Mucosa of rectum (tissue), 2 donors: ENCODE measurements at regions not wholly inside any gene's neighbourhood (a gene's known extent, or its start where the extent isn't known, plus 50 kb on each side); places are given as distances from the start of the nearest gene placed in this dataset.
"Not testable (repeated sequence)": the region's sequence is repeated elsewhere in the genome, so short reads cannot be mapped to it uniquely, and the experiment has no call there.

Experiments used
- H3K27ac ChIP-seq, 2 donors: one replicate each; pipeline ENCODE4 v1.7.0; 2013; ENCODE audit warnings: inconsistent platforms in 2 of 2, low read depth in 2 of 2, low read length in 2 of 2
- H3K27me3 ChIP-seq, 2 donors: one replicate each; pipeline ENCODE4 v1.7.0; 2013; ENCODE audit warnings: low read length in 2 of 2; ENCODE audit not compliant: control insufficient read depth in 2 of 2, insufficient read depth in 2 of 2
- H3K36me3 ChIP-seq, 2 donors: one replicate each; pipeline ENCODE4 v1.7.0; 2013; ENCODE audit warnings: low read length in 2 of 2; ENCODE audit not compliant: control insufficient read depth in 2 of 2, insufficient read depth in 2 of 2
- H3K4me1 ChIP-seq, 2 donors: one replicate each; pipeline ENCODE4 v1.7.0; 2013; ENCODE audit warnings: low read length in 2 of 2, mild to moderate bottlenecking in 1 of 2; ENCODE audit not compliant: control insufficient read depth in 2 of 2, insufficient read depth in 2 of 2
- H3K4me3 ChIP-seq, 2 donors: one replicate each; pipeline ENCODE4 v1.7.0; 2013; ENCODE audit warnings: low read length in 2 of 2
- H3K9ac ChIP-seq, 2 donors: one replicate each; pipeline ENCODE4 v1.7.0; 2013; ENCODE audit warnings: low read length in 2 of 2, low read depth in 1 of 2, mild to moderate bottlenecking in 1 of 2
- H3K9me3 ChIP-seq, 2 donors: one replicate each; pipeline ENCODE4 v1.7.0; 2013; ENCODE audit warnings: low read length in 2 of 2; ENCODE audit not compliant: control insufficient read depth in 2 of 2
- donor health status: healthy.
- donor health status: Normal muscosa, but diverticular disease.

DNA sequence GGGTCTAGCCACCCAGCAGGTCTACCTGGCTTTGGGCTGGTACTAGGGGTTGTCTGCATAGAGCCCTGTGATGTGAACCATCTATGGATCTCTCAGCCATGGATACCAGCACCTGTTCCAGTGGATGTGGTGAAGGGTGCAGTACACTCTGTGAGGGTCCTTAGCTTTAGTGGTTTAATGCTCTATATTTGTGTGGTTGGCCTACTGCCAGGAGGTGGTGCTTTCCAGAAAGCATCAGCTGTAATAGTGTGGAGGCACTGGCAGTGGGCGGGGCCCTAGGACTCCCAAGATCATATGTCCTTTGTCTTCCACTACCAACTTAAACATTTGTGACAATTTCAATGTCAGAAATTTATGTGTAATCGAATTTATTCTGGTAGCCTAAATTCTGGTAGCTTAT is 1065.1 kb downstream of the RPIA start:
- not testable (repeated sequence) for H3K27ac ChIP-seq, H3K9me3 ChIP-seq, H3K27me3 ChIP-seq, H3K4me1 ChIP-seq, H3K4me3 ChIP-seq, H3K9ac ChIP-seq, H3K36me3 ChIP-seq

GRCh38 chr2:89758332-89759026 is 1067.0 kb downstream of the RPIA start:
- H3K4me1 ChIP-seq, H3K4me3 ChIP-seq, H3K27ac ChIP-seq, H3K9me3 ChIP-seq, H3K36me3 ChIP-seq, H3K27me3 ChIP-seq, H3K9ac ChIP-seq: not testable (repeated sequence)

DNA sequence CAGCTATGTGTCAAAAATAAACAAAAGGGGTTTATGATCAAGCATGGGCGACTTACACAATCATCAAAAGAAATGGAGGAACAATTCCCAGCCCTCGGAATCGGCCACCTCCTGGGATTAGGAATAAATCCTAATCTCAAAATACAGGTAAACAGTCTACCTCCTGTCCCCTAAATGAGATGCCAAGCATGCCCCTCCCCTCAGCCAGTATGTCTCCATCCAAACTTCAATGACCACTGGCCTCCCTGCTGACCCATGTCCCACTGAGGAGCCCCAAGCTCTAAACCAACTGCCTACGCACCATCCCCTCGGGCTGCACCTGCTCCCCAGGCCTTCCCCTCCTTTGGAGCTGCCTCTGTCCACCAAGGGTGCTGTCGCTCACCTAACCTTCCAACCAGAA is 1069.3 kb downstream of the RPIA start:
- H3K27ac ChIP-seq, H3K9ac ChIP-seq, H3K36me3 ChIP-seq, H3K4me3 ChIP-seq, H3K9me3 ChIP-seq, H3K27me3 ChIP-seq, H3K4me1 ChIP-seq: not testable (repeated sequence)

DNA sequence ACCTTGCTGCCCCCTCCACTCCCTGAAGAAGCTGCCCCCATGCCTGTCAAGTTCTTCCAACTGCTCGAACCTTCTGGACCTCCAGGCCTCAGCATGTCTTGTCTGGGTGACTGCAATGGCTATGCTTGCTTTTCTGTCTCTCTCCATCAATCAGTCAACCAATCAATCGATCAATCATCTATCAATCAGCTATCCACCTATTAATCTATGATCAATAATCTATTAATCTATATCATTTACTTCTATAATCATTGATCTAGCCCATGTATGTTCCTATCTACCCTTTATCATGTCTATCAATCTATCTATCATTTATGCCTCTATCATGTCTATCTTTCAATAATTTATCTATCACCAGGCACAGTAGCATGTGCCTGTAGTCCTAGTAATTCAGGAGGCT is 1069.7 kb downstream of the RPIA start:
- H3K27me3 ChIP-seq, H3K4me1 ChIP-seq, H3K9me3 ChIP-seq, H3K9ac ChIP-seq, H3K36me3 ChIP-seq, H3K27ac ChIP-seq, H3K4me3 ChIP-seq: not testable (repeated sequence)

DNA sequence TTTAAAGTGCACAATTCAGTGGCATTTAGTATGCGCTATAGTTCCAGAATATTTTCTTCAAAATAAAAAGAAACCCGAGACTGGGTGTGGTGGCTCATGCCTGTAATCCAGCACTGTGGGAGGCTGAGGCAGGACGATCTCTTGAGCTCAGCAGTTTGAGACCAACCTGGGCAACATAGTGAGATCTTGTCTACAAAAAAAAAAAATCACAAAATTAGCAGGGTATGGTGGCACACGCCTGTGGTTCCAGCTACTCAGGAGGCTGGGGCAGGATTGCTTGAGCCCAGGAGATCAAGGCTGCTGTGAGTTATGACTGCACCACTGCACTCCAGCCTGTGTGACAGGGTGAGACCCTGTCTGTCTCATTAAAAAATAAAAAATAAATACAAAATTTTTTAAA is 1070.4 kb downstream of the RPIA start:
- not testable (repeated sequence) for H3K27me3 ChIP-seq, H3K36me3 ChIP-seq, H3K4me3 ChIP-seq, H3K4me1 ChIP-seq, H3K27ac ChIP-seq, H3K9me3 ChIP-seq, H3K9ac ChIP-seq

DNA sequence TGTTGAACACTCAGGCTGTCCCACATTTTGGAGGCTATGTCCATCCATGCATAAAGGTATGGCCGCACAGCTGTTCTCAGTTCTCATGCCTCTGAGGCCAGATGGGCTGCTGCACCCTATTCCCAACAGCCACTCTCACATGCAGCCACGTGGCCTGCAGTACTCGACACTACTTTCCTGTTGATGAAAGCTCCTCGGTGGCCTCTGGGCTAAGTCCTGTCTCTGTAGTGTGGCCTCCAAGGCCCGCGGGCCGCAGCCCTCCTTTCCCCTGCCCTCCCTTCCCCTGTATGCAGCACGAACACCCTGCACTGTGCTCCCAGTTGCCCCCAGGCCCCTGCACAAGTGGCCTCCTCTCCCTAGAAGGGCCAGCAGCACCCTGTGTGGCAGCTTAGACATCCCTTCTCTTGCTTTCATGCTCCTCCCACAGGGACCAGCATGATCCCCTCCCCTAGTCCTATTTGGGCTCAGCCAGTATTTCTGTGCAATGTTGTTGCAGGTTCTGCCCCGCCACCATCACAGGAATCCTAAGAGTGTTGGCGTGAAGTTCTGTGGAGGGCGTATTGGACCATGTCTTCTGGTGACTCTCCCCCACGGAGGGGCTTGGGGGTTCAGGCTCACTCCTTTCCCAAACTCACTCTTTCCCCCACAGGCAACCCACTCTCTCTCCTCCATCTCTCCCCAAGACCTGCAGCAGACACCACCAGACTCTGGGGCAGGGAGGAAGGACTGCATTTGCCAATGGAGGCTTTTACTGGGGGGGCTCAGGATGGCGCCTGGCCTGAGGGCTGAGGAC is 1071.2 kb downstream of the RPIA start:
- H3K36me3 ChIP-seq, H3K27me3 ChIP-seq, H3K9ac ChIP-seq, H3K4me3 ChIP-seq, H3K27ac ChIP-seq, H3K9me3 ChIP-seq, H3K4me1 ChIP-seq: not testable (repeated sequence)

DNA sequence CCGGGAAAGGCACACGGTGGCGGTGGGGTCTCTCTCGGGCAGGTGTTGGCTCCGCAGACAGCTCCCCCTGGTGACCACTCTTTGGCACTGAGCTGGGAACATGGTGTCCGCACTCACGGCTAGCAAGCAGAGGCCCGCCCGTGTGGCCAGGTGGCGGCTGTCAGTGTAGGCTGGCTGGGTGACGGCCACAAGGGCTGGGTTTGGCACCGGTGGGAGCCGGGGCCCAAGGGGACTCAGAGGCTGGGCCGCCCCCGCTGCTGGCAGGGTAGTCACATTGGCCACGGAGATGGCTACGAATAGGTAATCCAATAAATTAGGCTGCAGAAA is 1071.7 kb downstream of the RPIA start:
- peaks cover 0 to 5% of the 10 kb centered on the region in 2 donors for H3K27me3 ChIP-seq
- H3K27ac ChIP-seq = no peak overlapping the region
- no peaks in the 10 kb centered on the region for H3K9me3 ChIP-seq
- H3K36me3 ChIP-seq = no peaks in the 10 kb centered on the region
- H3K9ac ChIP-seq = no peak overlapping the region
- H3K4me1 ChIP-seq = no peaks in the 10 kb centered on the region
- no peak overlapping the region for H3K4me3 ChIP-seq

DNA sequence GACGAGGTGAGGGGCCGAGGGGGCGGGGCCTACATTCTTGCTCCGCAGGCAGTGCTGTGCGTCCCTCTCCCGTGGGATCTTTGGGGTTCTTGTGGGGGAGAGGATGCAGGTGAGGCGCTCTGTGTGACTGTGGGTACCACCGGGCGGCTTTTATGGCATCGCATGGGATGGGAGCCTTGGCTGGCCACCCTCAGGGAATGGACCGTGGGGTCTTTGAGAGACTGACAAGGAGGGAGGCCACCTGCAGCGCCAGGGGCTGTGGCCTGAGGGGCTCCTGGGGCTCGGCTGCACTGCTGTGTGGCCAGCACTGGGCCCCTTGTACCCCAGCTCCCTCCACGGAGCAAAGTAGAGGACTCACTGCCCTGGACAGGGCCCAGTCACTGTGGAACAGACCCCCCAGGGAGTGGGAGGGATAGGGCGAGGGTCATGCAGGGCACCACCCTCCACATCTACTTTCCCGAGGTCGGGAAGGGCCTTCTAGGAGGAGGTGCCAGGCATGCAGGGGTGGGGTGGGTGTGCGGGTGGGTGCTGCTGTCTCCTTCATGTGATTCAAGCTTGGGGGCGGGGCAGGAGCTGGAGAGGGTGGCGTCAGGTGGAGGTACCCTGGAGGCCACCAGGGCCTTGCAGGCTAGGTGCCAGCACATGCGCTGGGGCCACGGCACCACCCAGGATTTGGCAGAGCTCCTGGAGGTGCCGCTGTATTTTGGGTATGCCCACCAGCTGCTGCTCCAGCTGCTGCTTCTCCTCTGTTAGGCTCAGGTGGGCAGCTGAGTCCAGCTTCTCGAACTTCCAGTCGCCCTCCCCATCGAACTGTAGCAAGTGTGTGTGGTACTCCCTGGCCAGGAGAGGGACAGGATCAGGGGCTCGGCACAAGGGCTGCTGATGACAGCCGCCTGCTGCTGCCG is 1072.4 kb downstream of the RPIA start:
- Histone ChIP-seq H3K4me1 (no peaks in the 10 kb centered on the region), H3K9me3 (no peaks in the 10 kb centered on the region), H3K27ac (no peak overlapping the region), H3K9ac (no peak overlapping the region), H3K27me3 (peaks cover 0 to 5% of the 10 kb centered on the region in 2 donors), H3K4me3 (no peak overlapping the region), H3K36me3 (no peaks in the 10 kb centered on the region)

GRCh38 chr2:89764571-89765360 is 1073.3 kb downstream of the RPIA start:
- H3K4me3 ChIP-seq, H3K27me3 ChIP-seq, H3K36me3 ChIP-seq, H3K27ac ChIP-seq, H3K4me1 ChIP-seq, H3K9ac ChIP-seq, H3K9me3 ChIP-seq: not testable (repeated sequence)

DNA sequence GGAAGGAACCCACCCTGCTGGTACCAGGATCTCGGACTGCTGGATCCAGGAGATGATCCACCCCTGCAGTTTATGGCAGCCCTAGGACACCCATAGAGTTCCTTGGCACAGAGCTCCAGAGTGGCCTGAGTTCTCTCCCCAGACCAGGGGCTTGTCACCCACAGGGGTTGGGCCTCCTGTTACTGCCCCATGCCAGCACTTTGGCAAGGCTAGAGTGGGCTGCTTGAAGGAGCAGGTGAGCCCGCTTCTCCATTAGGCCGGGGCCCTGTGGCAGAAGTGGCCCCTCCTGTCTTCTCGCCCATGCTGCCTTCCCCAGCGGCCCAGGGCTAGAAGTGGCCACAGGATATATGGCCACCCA is 1073.9 kb downstream of the RPIA start:
- H3K9ac ChIP-seq, H3K9me3 ChIP-seq, H3K4me3 ChIP-seq, H3K27me3 ChIP-seq, H3K36me3 ChIP-seq, H3K27ac ChIP-seq, H3K4me1 ChIP-seq: not testable (repeated sequence)
